CD4-positive, alpha-beta memory T cell (primary cell): ENCODE measurements at regions not wholly inside any gene's neighbourhood (a gene's known extent, or its start where the extent isn't known, plus 50 kb on each side); places are given as distances from the start of the nearest gene placed in this dataset.

Experiments
- CTCF ChIA-PET: fragments of 350-600 bp; sonication (Branson Sonifier 250); formaldehyde crosslinking; loops from one replicate; lab custom pipeline; 2021; ENCODE audit warnings: inconsistent platforms; ENCODE audit not compliant: partially characterized antibody; lab: Charles Lee
- POLR2A ChIA-PET: fragments of 350-600 bp; sonication (Branson Sonifier 250); formaldehyde crosslinking; loops from one replicate; lab custom pipeline; 2021; ENCODE audit not compliant: partially characterized antibody; lab: Charles Lee
- DNase-seq, 5 donors: peaks; one replicate each; pipeline versions ENCODE4 v3.0.0 to v3.0.0-alpha.2; 2020 to 2022; ENCODE audit warnings: mixed read lengths in 1 of 5
- H3K27ac ChIP-seq: one replicate; pipeline ENCODE4 v1.7.0; 2013; ENCODE audit warnings: low read depth, low read length
- H3K27me3 ChIP-seq: 2 replicates; pipeline ENCODE4 v1.7.0; 2013; ENCODE audit warnings: mild to moderate bottlenecking, low read length, moderate library complexity; ENCODE audit not compliant: insufficient read depth
- H3K36me3 ChIP-seq: 2 replicates; pipeline ENCODE4 v1.7.0; 2013; ENCODE audit warnings: mild to moderate bottlenecking, low read length, moderate library complexity; ENCODE audit not compliant: insufficient read depth
- H3K4me1 ChIP-seq: 2 replicates; pipeline ENCODE4 v1.7.0; 2013; ENCODE audit warnings: mild to moderate bottlenecking, low read length, moderate library complexity; ENCODE audit not compliant: insufficient read depth
- H3K4me3 ChIP-seq, 2 donors: one replicate each; pipeline ENCODE4 v1.7.0; 2013; ENCODE audit warnings: low read length in 2 of 2, mild to moderate bottlenecking in 1 of 2
- H3K9me3 ChIP-seq, 2 donors: one replicate each; pipeline ENCODE4 v1.7.0; 2013; ENCODE audit warnings: low read length in 2 of 2, control low read depth in 1 of 2; ENCODE audit not compliant: control insufficient read depth in 1 of 2
- H3K27ac Mint-ChIP-seq, 7 donors: one replicate each; pipeline ENCODE4 v1.8.0; 2020 to 2021; ENCODE audit warnings: mixed read lengths in 7 of 7, mild to moderate bottlenecking in 6 of 7, inconsistent platforms in 3 of 7, moderate library complexity in 3 of 7
- H3K27me3 Mint-ChIP-seq, 2 donors: one replicate each; pipeline ENCODE4 v1.8.0; 2020 to 2021; ENCODE audit warnings: mixed read lengths in 2 of 2
- H3K36me3 Mint-ChIP-seq, 2 donors: one replicate each; pipeline ENCODE4 v1.8.0; 2020 to 2021; ENCODE audit warnings: mixed read lengths in 2 of 2, inconsistent platforms in 1 of 2, mild to moderate bottlenecking in 1 of 2
- H3K4me1 Mint-ChIP-seq, 4 donors: one replicate each; pipeline ENCODE4 v1.8.0; 2020 to 2021; ENCODE audit warnings: mixed read lengths in 4 of 4, mild to moderate bottlenecking in 1 of 4
- H3K4me3 Mint-ChIP-seq, 8 donors: one replicate each; pipeline ENCODE4 v1.8.0; 2020 to 2021; ENCODE audit warnings: mixed read lengths in 8 of 8, mild to moderate bottlenecking in 7 of 8, moderate library complexity in 6 of 8, inconsistent platforms in 3 of 8
- H3K9me3 Mint-ChIP-seq, 8 donors: one replicate each; pipeline ENCODE4 v1.8.0; 2020 to 2021; ENCODE audit warnings: mixed read lengths in 8 of 8, mild to moderate bottlenecking in 5 of 8, inconsistent platforms in 3 of 8, moderate library complexity in 1 of 8
- intact Hi-C: fragments of 100-400 bp; cut with micrococcal nuclease; formaldehyde crosslinking; loops from one replicate; pipeline ENCODE4 v1.15.1; 2023

- CTCF ChIA-PET, result no interaction called here
- Histone ChIP-seq H3K4me1 (no peaks in the 10 kb centered on the region), H3K4me3 (no peak overlapping the region), H3K9me3 (no peaks in the 10 kb centered on the region), H3K36me3 (no peaks in the 10 kb centered on the region), H3K27ac (no peak overlapping the region), H3K27me3 (no peaks in the 10 kb centered on the region)
- Mint-ChIP-seq H3K36me3 (peaks cover 0 to 3% of the 10 kb centered on the region in 2 donors), H3K4me1 (peaks cover 5 to 8% (median 6%) of the 10 kb centered on the region in 4 donors), H3K27ac (no peak overlapping the region), H3K4me3 (no peak overlapping the region), H3K9me3 (peaks cover 0 to 15% (median 5%) of the 10 kb centered on the region in 8 donors), H3K27me3 (no peaks in the 10 kb centered on the region)
- intact Hi-C loops, result no loop called here
- POLR2A ChIA-PET, result no interaction called here
- DNase-seq, result no peak
These were observed 216.0 kb upstream of the ZBTB20 start for GRCh38 chr3:115363071-115363470.

GRCh38 chr3:115369021-115369420 is 221.9 kb upstream of the ZBTB20 start:
- Mint-ChIP-seq H3K27me3 (no peaks in the 10 kb centered on the region), H3K9me3 (peaks cover 0 to 13% (median 5%) of the 10 kb centered on the region in 8 donors), H3K4me3 (no peak overlapping the region), H3K36me3 (peaks cover 0 to 3% of the 10 kb centered on the region in 2 donors), H3K27ac (no peak overlapping the region), H3K4me1 (no peaks in the 10 kb centered on the region)
- intact Hi-C loops, result no loop called here
- ChIA-PET POLR2A (no interaction called here), CTCF (no interaction called here)
- Histone ChIP-seq H3K4me3 (no peak overlapping the region), H3K36me3 (no peaks in the 10 kb centered on the region), H3K9me3 (no peaks in the 10 kb centered on the region), H3K27ac (no peak overlapping the region), H3K4me1 (no peaks in the 10 kb centered on the region), H3K27me3 (no peaks in the 10 kb centered on the region)
- no peak for DNase-seq

DNA sequence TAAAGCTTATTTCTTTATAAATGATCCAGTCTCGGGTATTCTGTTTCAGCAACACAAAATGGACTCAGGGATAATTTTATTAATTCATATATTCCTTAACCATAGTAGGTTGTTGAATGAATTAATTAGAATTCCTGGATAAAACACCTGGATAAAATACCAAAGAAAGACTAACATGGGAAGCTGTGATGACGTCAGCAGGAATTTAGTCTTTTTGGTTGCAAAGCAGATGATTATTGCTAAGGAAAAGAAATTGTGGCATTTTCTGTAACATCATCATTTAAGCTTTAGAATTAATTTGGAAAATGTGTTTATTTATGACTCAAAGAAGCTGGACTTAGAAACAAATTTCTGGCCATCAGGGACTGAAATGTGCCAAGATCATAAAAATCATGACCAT is 228.3 kb upstream of the ZBTB20 start:
- intact Hi-C loops, result no loop called here
- Mint-ChIP-seq H3K4me1 (no peaks in the 10 kb centered on the region), H3K36me3 (peaks cover 0 to 4% of the 10 kb centered on the region in 2 donors), H3K27me3 (no peaks in the 10 kb centered on the region), H3K9me3 (peaks cover 0 to 3% (median 0%) of the 10 kb centered on the region in 8 donors), H3K27ac (no peak overlapping the region), H3K4me3 (no peak overlapping the region)
- Histone ChIP-seq H3K36me3 (no peaks in the 10 kb centered on the region), H3K27me3 (no peaks in the 10 kb centered on the region), H3K4me3 (no peak overlapping the region), H3K9me3 (no peaks in the 10 kb centered on the region), H3K27ac (no peak overlapping the region), H3K4me1 (no peaks in the 10 kb centered on the region)
- DNase-seq, result no peak
- CTCF ChIA-PET, result no interaction called here
- POLR2A ChIA-PET, result no interaction called here

- peaks cover 0 to 3% (median 0%) of the 10 kb centered on the region in 8 donors for H3K9me3 Mint-ChIP-seq
These were observed 233.9 kb upstream of the ZBTB20 start for GRCh38 chr3:115380883-115381572.

GRCh38 chr3:115381573-115381912 is 234.5 kb upstream of the ZBTB20 start:
- CTCF ChIA-PET, result no interaction called here
- intact Hi-C loops, result no loop called here
- no peaks in the 10 kb centered on the region for H3K4me1 Mint-ChIP-seq
- H3K36me3 ChIP-seq, result no peaks in the 10 kb centered on the region
- H3K4me3 Mint-ChIP-seq, result no peak overlapping the region
- no peak overlapping the region for H3K27ac Mint-ChIP-seq
- H3K27me3 Mint-ChIP-seq, result no peaks in the 10 kb centered on the region
- no peak overlapping the region for H3K27ac ChIP-seq
- no peaks in the 10 kb centered on the region for H3K9me3 ChIP-seq
- no peak for DNase-seq
- POLR2A ChIA-PET, result no interaction called here
- H3K9me3 Mint-ChIP-seq, result peaks cover 0 to 3% (median 0%) of the 10 kb centered on the region in 8 donors
- peaks cover 0 to 4% of the 10 kb centered on the region in 2 donors for H3K36me3 Mint-ChIP-seq
- no peak overlapping the region for H3K4me3 ChIP-seq
- H3K4me1 ChIP-seq, result no peaks in the 10 kb centered on the region
- H3K27me3 ChIP-seq, result no peaks in the 10 kb centered on the region

More at GRCh38 chr3:115380883-115381572, 233.9 kb upstream of the ZBTB20 start:
- Histone ChIP-seq H3K9me3 (no peaks in the 10 kb centered on the region), H3K4me1 (no peaks in the 10 kb centered on the region), H3K27ac (no peak overlapping the region), H3K4me3 (no peak overlapping the region), H3K36me3 (no peaks in the 10 kb centered on the region), H3K27me3 (no peaks in the 10 kb centered on the region)
- no peak for DNase-seq
- intact Hi-C loops, result no loop called here
- ChIA-PET CTCF (no interaction called here), POLR2A (no interaction called here)
- Mint-ChIP-seq H3K36me3 (peaks cover 0 to 4% of the 10 kb centered on the region in 2 donors), H3K4me3 (no peak overlapping the region), H3K27me3 (no peaks in the 10 kb centered on the region), H3K27ac (no peak overlapping the region), H3K4me1 (no peaks in the 10 kb centered on the region)

GRCh38 chr3:115381931-115382330 is 234.8 kb upstream of the ZBTB20 start:
- H3K9me3 ChIP-seq, result no peaks in the 10 kb centered on the region
- no peak overlapping the region for H3K4me3 ChIP-seq
- H3K4me1 Mint-ChIP-seq, result no peaks in the 10 kb centered on the region
- DNase-seq, result no peak
- CTCF ChIA-PET, result no interaction called here
- no peak overlapping the region for H3K4me3 Mint-ChIP-seq
- no peaks in the 10 kb centered on the region for H3K27me3 Mint-ChIP-seq
- H3K9me3 Mint-ChIP-seq, result peaks cover 0 to 3% (median 0%) of the 10 kb centered on the region in 8 donors
- intact Hi-C loops, result no loop called here
- H3K27ac Mint-ChIP-seq, result no peak overlapping the region
- POLR2A ChIA-PET, result no interaction called here
- no peaks in the 10 kb centered on the region for H3K4me1 ChIP-seq
- H3K27ac ChIP-seq, result no peak overlapping the region
- H3K36me3 Mint-ChIP-seq, result peaks cover 0 to 4% of the 10 kb centered on the region in 2 donors
- H3K36me3 ChIP-seq, result no peaks in the 10 kb centered on the region
- H3K27me3 ChIP-seq, result no peaks in the 10 kb centered on the region

- Histone ChIP-seq H3K27me3 (no peaks in the 10 kb centered on the region), H3K27ac (no peak overlapping the region), H3K9me3 (no peaks in the 10 kb centered on the region), H3K4me3 (no peak overlapping the region), H3K4me1 (no peaks in the 10 kb centered on the region), H3K36me3 (no peaks in the 10 kb centered on the region)
- H3K27me3 Mint-ChIP-seq, result no peaks in the 10 kb centered on the region
- no peak overlapping the region for H3K4me3 Mint-ChIP-seq
- H3K9me3 Mint-ChIP-seq, result peaks cover 0 to 1% (median 0%) of the 10 kb centered on the region in 8 donors
- intact Hi-C loops, result no loop called here
- H3K4me1 Mint-ChIP-seq, result no peaks in the 10 kb centered on the region
- peaks cover 0 to 2% of the 10 kb centered on the region in 2 donors for H3K36me3 Mint-ChIP-seq
- ChIA-PET CTCF (no interaction called here), POLR2A (no interaction called here)
- peak overlapping the region in 1 of 7 donors; percentile 5 for H3K27ac Mint-ChIP-seq
- DNase-seq, result no peak
These were observed 237.3 kb upstream of the ZBTB20 start for GRCh38 chr3:115384381-115384780.
